ENCODE measurements at regions not wholly inside any gene's neighbourhood (a gene's known extent, or its start where the extent isn't known, plus 50 kb on each side); places are given as distances from the start of the nearest gene placed in this dataset.
A peak's percentile ranks its signal among the peaks of the same experiment; 100 is the strongest.

- no peak for DNase-seq (ENCODE audit: low spot score)
- Mint-ChIP-seq H3K27ac (no peak overlapping the region), H3K27me3 (ENCODE audit: low read depth) (no peaks in the 10 kb centered on the region), H3K36me3 (no peaks in the 10 kb centered on the region; the same call in 1 of the 2 replicates), H3K9me3 (0 out of 2 replicates have a peak, but pooled peaks cover 11% of the 10 kb centered on the region), H3K4me1 (peaks cover 5% of the 10 kb centered on the region), H3K4me3 (no peak overlapping the region)
- ChIA-PET POLR2A (interaction anchor here (0.7 kb wide), 1 partner anchor 135 kb away, joined by 4 read pairs; no protein-coding TSS in a partner anchor), CTCF (no interaction called here)
- ATAC-seq: peak; percentile 30; the same call in 1 of the 2 replicates
- TF ChIP-seq RELA (CRISPR knock-in tag; IDR thresholded peaks at IDR 0.05; ENCODE audit: borderline replicate concordance): no peak
- no peak for TF ChIP-seq KAT7 (CRISPR knock-in tag; IDR thresholded peaks at IDR 0.05; ENCODE audit: borderline replicate concordance)
- no peak for TF ChIP-seq ATF2 (CRISPR knock-in tag; IDR thresholded peaks at IDR 0.05; ENCODE audit: borderline replicate concordance, low read depth)
- no peak for TF ChIP-seq ZNF396 (CRISPR knock-in tag; IDR thresholded peaks at IDR 0.05; ENCODE audit: borderline replicate concordance)
- TF ChIP-seq JAZF1 (CRISPR knock-in tag; IDR thresholded peaks at IDR 0.05): no peak
- TF ChIP-seq ZNF138 (CRISPR knock-in tag; conservative IDR thresholded peaks at IDR 0.05): no peak
- no peak for TF ChIP-seq NFATC4 (CRISPR knock-in tag; IDR thresholded peaks at IDR 0.05)
- no peak for TF ChIP-seq AFF4 (CRISPR knock-in tag; IDR thresholded peaks at IDR 0.05; ENCODE audit: borderline replicate concordance)
- no peak for TF ChIP-seq MAX (CRISPR knock-in tag; IDR thresholded peaks at IDR 0.05)
- TF ChIP-seq TP53 (CRISPR knock-in tag; IDR thresholded peaks at IDR 0.05): no peak
- no peak for TF ChIP-seq NR2C2 (CRISPR knock-in tag; IDR thresholded peaks at IDR 0.05)
- no peak for TF ChIP-seq ATF6 (CRISPR knock-in tag; IDR thresholded peaks at IDR 0.05)
- TF ChIP-seq ZNF232 (CRISPR knock-in tag; IDR thresholded peaks at IDR 0.05): no peak
- TF ChIP-seq MLX (CRISPR knock-in tag; IDR thresholded peaks at IDR 0.05): no peak
- no peak for TF ChIP-seq ZNF263 (CRISPR knock-in tag; IDR thresholded peaks at IDR 0.05; ENCODE audit: low read depth)
- no peak for TF ChIP-seq ZNF219 (CRISPR knock-in tag; IDR thresholded peaks at IDR 0.05; ENCODE audit: borderline replicate concordance)
- no peak for TF ChIP-seq ZNF416 (CRISPR knock-in tag; IDR thresholded peaks at IDR 0.05)
- TF ChIP-seq PRRX2 (CRISPR knock-in tag; IDR thresholded peaks at IDR 0.05): no peak
These were observed 539.6 kb downstream of the CCDC171 start for GRCh38 chr9:16092142-16093091.
